HG03280 (cell line): ENCODE measurements at regions not wholly inside any gene's neighbourhood (a gene's known extent, or its start where the extent isn't known, plus 50 kb on each side); places are given as distances from the start of the nearest gene placed in this dataset.

ENCODE experiments used
- ATAC-seq: cut with Tn5 transposase; IDR thresholded peaks from one replicate; pipeline ENCODE4 v1.9.1; 2021; ENCODE audit warnings: mild to moderate bottlenecking, moderate library complexity; ENCODE audit not compliant: unreplicated experiment

- no peak for ATAC-seq
Observed at GRCh38 chr9:108681851-108682590, 173.8 kb downstream of the ACTL7B start.

GRCh38 chr9:108680946-108681345 lies 174.8 kb downstream of the ACTL7B start:
- ATAC-seq, result no peak

- ATAC-seq, result no peak
Observed at GRCh38 chr9:108677776-108678175, 178.0 kb downstream of the ACTL7B start.

- no peak for ATAC-seq
Observed at GRCh38 chr9:108676355-108676754, 179.4 kb downstream of the ACTL7B start.

GRCh38 chr9:108675708-108676107 lies 180.1 kb downstream of the ACTL7B start:
- ATAC-seq, result no peak

GRCh38 chr9:108674766-108675530 lies 180.8 kb downstream of the ACTL7B start:
- ATAC-seq, result no peak

- no peak for ATAC-seq
Observed at GRCh38 chr9:108673386-108673785, 182.4 kb downstream of the ACTL7B start.

- ATAC-seq, result no peak
Observed at GRCh38 chr9:108672475-108673190, 183.2 kb downstream of the ACTL7B start.

- ATAC-seq, result no peak
Observed at GRCh38 chr9:108671794-108672193, 184.0 kb downstream of the ACTL7B start.

GRCh38 chr9:108671176-108671575 lies 184.6 kb downstream of the ACTL7B start:
- ATAC-seq, result no peak

- no peak for ATAC-seq
Observed at GRCh38 chr9:108668938-108669335, 186.8 kb downstream of the ACTL7B start.

- no peak for ATAC-seq
Observed at GRCh38 chr9:108668191-108668937, 187.4 kb downstream of the ACTL7B start.

- no peak for ATAC-seq
Observed at GRCh38 chr9:108666240-108666784, 189.5 kb downstream of the ACTL7B start.

GRCh38 chr9:108665521-108666239 lies 190.1 kb downstream of the ACTL7B start:
- ATAC-seq, result no peak

- no peak for ATAC-seq
Observed at GRCh38 chr9:108664309-108665255, 191.2 kb downstream of the ACTL7B start.

- ATAC-seq, result no peak
Observed at GRCh38 chr9:108663422-108663821, 192.4 kb downstream of the ACTL7B start.

- no peak for ATAC-seq
Observed at GRCh38 chr9:108662956-108663355, 192.8 kb downstream of the ACTL7B start.

- no peak for ATAC-seq
Observed at GRCh38 chr9:108662091-108662875, 193.5 kb downstream of the ACTL7B start.
